ENCODE measurements at regions not wholly inside any gene's neighbourhood (a gene's known extent, or its start where the extent isn't known, plus 50 kb on each side); places are given as distances from the start of the nearest gene placed in this dataset.

- CTCF ChIA-PET = interaction anchor here (0.7 kb wide), 1 partner anchor 16 kb away, joined by 3 read pairs; no protein-coding TSS in a partner anchor
Measured at GRCh38 chr3:167958141-167958540, 137.6 kb downstream of the GOLIM4 start.

GRCh38 chr3:167952969-167953368 lies 142.8 kb downstream of the GOLIM4 start:
- Mint-ChIP-seq H3K27ac (no peak overlapping the region), H3K27me3 (peaks cover 0 to 3% (median 0%) of the 10 kb centered on the region in 5 donors), H3K9me3 (peaks cover 0 to 5% (median 0%) of the 10 kb centered on the region in 11 donors), H3K4me1 (no peaks in the 10 kb centered on the region), H3K4me3 (no peak overlapping the region), H3K36me3 (no peaks in the 10 kb centered on the region)
- DNase-seq (no peak), ATAC-seq (no peak)
- POLR2A ChIA-PET = no interaction called here
- H3K4me1 ChIP-seq (ENCODE audit: control insufficient read depth in 2 of 2, insufficient read depth in 2 of 2, low read length in 2 of 2) = no peaks in the 10 kb centered on the region
- CTCF ChIA-PET = no interaction called here
- no peak overlapping the region for H3K27ac ChIP-seq (ENCODE audit: low read depth, low read length)
- no peak overlapping the region for H3K4me3 ChIP-seq (ENCODE audit: low read length)
- no peaks in the 10 kb centered on the region for H3K27me3 ChIP-seq (ENCODE audit: control insufficient read depth in 2 of 2, insufficient read depth in 2 of 2, low read length in 2 of 2)
- H3K36me3 ChIP-seq (ENCODE audit: control insufficient read depth in 2 of 3, insufficient read depth in 3 of 3, low read length in 3 of 3) = no peaks in the 10 kb centered on the region
- H3K9me3 ChIP-seq (ENCODE audit: control insufficient read depth in 2 of 3, low read length in 3 of 3) = no peaks in the 10 kb centered on the region
- intact Hi-C loops (cut with micrococcal nuclease) = loop anchor here in 1 of 2 donors (1.0 kb wide), 1 partner anchor 9 kb away; no protein-coding TSS in a partner anchor

More at GRCh38 chr3:167958141-167958540, 137.6 kb downstream of the GOLIM4 start:
- ATAC-seq (no peak), DNase-seq (no peak)
- Mint-ChIP-seq H3K4me3 (no peak overlapping the region), H3K27me3 (peaks cover 0 to 5% (median 2%) of the 10 kb centered on the region in 5 donors), H3K27ac (no peak overlapping the region), H3K4me1 (no peaks in the 10 kb centered on the region), H3K9me3 (peaks cover 0 to 7% (median 0%) of the 10 kb centered on the region in 11 donors), H3K36me3 (no peaks in the 10 kb centered on the region)
- Histone ChIP-seq H3K27ac (ENCODE audit: low read depth, low read length) (no peak overlapping the region), H3K4me1 (ENCODE audit: control insufficient read depth in 2 of 2, insufficient read depth in 2 of 2, low read length in 2 of 2) (no peaks in the 10 kb centered on the region), H3K9me3 (ENCODE audit: control insufficient read depth in 2 of 3, low read length in 3 of 3) (no peaks in the 10 kb centered on the region), H3K36me3 (ENCODE audit: control insufficient read depth in 2 of 3, insufficient read depth in 3 of 3, low read length in 3 of 3) (no peaks in the 10 kb centered on the region), H3K4me3 (ENCODE audit: low read length) (no peak overlapping the region), H3K27me3 (ENCODE audit: control insufficient read depth in 2 of 2, insufficient read depth in 2 of 2, low read length in 2 of 2) (no peaks in the 10 kb centered on the region)
- POLR2A ChIA-PET = no interaction called here
- intact Hi-C loops (cut with micrococcal nuclease) = no loop called here

GRCh38 chr3:167950212-167950611 lies 145.5 kb downstream of the GOLIM4 start:
- Histone ChIP-seq H3K27ac (ENCODE audit: low read depth, low read length) (no peak overlapping the region), H3K27me3 (ENCODE audit: control insufficient read depth in 2 of 2, insufficient read depth in 2 of 2, low read length in 2 of 2) (no peaks in the 10 kb centered on the region), H3K4me3 (ENCODE audit: low read length) (no peak overlapping the region), H3K36me3 (ENCODE audit: control insufficient read depth in 2 of 3, insufficient read depth in 3 of 3, low read length in 3 of 3) (no peaks in the 10 kb centered on the region), H3K9me3 (ENCODE audit: control insufficient read depth in 2 of 3, low read length in 3 of 3) (no peaks in the 10 kb centered on the region), H3K4me1 (ENCODE audit: control insufficient read depth in 2 of 2, insufficient read depth in 2 of 2, low read length in 2 of 2) (no peaks in the 10 kb centered on the region)
- Mint-ChIP-seq H3K9me3 (peaks cover 0 to 9% (median 0%) of the 10 kb centered on the region in 11 donors), H3K4me1 (no peaks in the 10 kb centered on the region), H3K27me3 (peaks cover 0 to 2% (median 0%) of the 10 kb centered on the region in 5 donors), H3K27ac (no peak overlapping the region), H3K4me3 (no peak overlapping the region), H3K36me3 (no peaks in the 10 kb centered on the region)
- no peak for DNase-seq
- no peak for ATAC-seq
- ChIA-PET POLR2A (no interaction called here), CTCF (no interaction called here)
- intact Hi-C loops (cut with micrococcal nuclease) = no loop called here

DNA sequence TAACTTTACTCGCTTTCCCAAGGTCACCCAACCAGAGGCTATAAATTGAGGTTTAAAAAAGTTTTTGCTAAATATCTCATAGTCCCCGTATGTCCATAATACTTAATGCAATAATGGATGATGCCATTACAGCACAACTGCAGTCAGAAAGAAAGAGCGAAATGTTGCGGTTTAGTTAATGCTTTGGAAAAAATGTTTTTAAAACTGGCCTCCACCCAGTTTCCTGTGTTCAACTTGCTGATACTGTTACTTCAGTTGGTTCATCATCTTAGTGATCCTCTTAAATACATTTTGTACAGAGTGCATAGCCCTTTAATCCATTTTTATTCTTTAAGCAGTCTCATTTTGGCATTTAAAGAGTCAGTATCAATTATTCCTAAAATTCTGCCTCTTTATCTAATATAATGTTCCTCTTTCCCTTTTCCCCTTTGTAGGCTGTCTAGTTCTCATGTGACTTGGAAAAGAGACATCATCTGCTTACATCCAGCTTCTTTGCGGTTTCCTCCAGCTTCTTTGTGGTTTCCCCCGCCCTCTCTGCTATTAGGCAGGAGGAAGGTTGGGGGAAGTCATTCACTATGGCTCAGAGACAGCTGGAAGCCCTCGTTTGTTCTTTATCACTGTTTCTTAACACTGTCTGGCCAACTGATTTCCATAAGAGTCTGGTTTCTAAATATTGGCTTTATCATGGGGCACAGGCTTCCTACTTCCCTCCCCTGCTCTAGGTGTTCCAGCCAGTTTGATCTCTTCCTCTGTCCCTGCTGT lies 154.3 kb downstream of the GOLIM4 start:
- no peak for DNase-seq
- H3K4me1 Mint-ChIP-seq = peaks cover 0 to 9% (median 0%) of the 10 kb centered on the region in 7 donors
- no peak overlapping the region for H3K4me3 ChIP-seq (ENCODE audit: low read length)
- H3K4me1 ChIP-seq (ENCODE audit: control insufficient read depth in 2 of 2, insufficient read depth in 2 of 2, low read length in 2 of 2) = no peaks in the 10 kb centered on the region
- ATAC-seq = peak; percentile 31
- H3K9me3 Mint-ChIP-seq = peaks cover 0 to 5% (median 0%) of the 10 kb centered on the region in 11 donors
- H3K27ac ChIP-seq (ENCODE audit: low read depth, low read length) = no peak overlapping the region
- ChIA-PET CTCF (no interaction called here), POLR2A (no interaction called here)
- H3K36me3 Mint-ChIP-seq = no peaks in the 10 kb centered on the region
- no peaks in the 10 kb centered on the region for H3K9me3 ChIP-seq (ENCODE audit: control insufficient read depth in 2 of 3, low read length in 3 of 3)
- H3K4me3 Mint-ChIP-seq = no peak overlapping the region
- H3K27ac Mint-ChIP-seq = no peak overlapping the region
- H3K27me3 ChIP-seq (ENCODE audit: control insufficient read depth in 2 of 2, insufficient read depth in 2 of 2, low read length in 2 of 2) = peaks cover 0 to 3% of the 10 kb centered on the region in 2 donors
- peaks cover 1 to 33% (median 7%) of the 10 kb centered on the region in 5 donors for H3K27me3 Mint-ChIP-seq
- H3K36me3 ChIP-seq (ENCODE audit: control insufficient read depth in 2 of 3, insufficient read depth in 3 of 3, low read length in 3 of 3) = no peaks in the 10 kb centered on the region
- intact Hi-C loops (cut with micrococcal nuclease) = no loop called here

- no peaks in the 10 kb centered on the region for H3K9me3 ChIP-seq (ENCODE audit: control insufficient read depth in 2 of 3, low read length in 3 of 3)
- POLR2A ChIA-PET = no interaction called here
- no peak overlapping the region for H3K27ac ChIP-seq (ENCODE audit: low read depth, low read length)
- Mint-ChIP-seq H3K27ac (no peak overlapping the region), H3K4me3 (no peak overlapping the region), H3K36me3 (no peaks in the 10 kb centered on the region), H3K27me3 (peaks cover 1 to 33% (median 7%) of the 10 kb centered on the region in 5 donors), H3K9me3 (peaks cover 0 to 5% (median 0%) of the 10 kb centered on the region in 11 donors), H3K4me1 (peaks cover 0 to 9% (median 0%) of the 10 kb centered on the region in 7 donors)
- ATAC-seq (no peak), DNase-seq (no peak)
- CTCF ChIA-PET = no interaction called here
- intact Hi-C loops (cut with micrococcal nuclease) = no loop called here
- no peaks in the 10 kb centered on the region for H3K36me3 ChIP-seq (ENCODE audit: control insufficient read depth in 2 of 3, insufficient read depth in 3 of 3, low read length in 3 of 3)
- no peaks in the 10 kb centered on the region for H3K4me1 ChIP-seq (ENCODE audit: control insufficient read depth in 2 of 2, insufficient read depth in 2 of 2, low read length in 2 of 2)
- H3K4me3 ChIP-seq (ENCODE audit: low read length) = no peak overlapping the region
- H3K27me3 ChIP-seq (ENCODE audit: control insufficient read depth in 2 of 2, insufficient read depth in 2 of 2, low read length in 2 of 2) = peaks cover 0 to 3% of the 10 kb centered on the region in 2 donors
Measured at GRCh38 chr3:167940241-167940640, 155.5 kb downstream of the GOLIM4 start.

DNA sequence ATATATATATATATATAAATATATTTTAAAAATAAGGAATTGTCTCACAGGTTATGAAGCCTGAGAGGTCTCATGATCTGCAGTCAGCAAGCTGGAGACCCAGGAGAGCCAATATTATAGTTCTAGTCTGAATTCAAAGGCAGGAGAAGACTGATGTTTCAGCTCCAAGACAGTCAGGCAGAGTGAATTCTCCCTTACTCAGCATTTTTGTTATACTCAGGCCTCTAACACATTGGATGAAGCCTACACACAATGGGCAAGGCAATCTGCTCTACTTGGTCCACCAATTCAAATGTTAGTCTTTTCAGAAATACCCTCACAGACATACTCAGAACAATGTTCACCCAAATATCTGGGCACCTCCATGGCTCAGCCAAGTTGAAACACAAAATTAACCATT lies 157.2 kb downstream of the GOLIM4 start:
- no peak for DNase-seq
- no peak for ATAC-seq
- intact Hi-C loops (cut with micrococcal nuclease) = no loop called here
- no peaks in the 10 kb centered on the region for H3K9me3 ChIP-seq (ENCODE audit: control insufficient read depth in 2 of 3, low read length in 3 of 3)
- H3K27me3 Mint-ChIP-seq = peaks cover 1 to 35% (median 7%) of the 10 kb centered on the region in 5 donors
- H3K4me1 ChIP-seq (ENCODE audit: control insufficient read depth in 2 of 2, insufficient read depth in 2 of 2, low read length in 2 of 2) = no peaks in the 10 kb centered on the region
- peaks cover 0 to 5% (median 0%) of the 10 kb centered on the region in 11 donors for H3K9me3 Mint-ChIP-seq
- H3K27me3 ChIP-seq (ENCODE audit: control insufficient read depth in 2 of 2, insufficient read depth in 2 of 2, low read length in 2 of 2) = peaks cover 0 to 3% of the 10 kb centered on the region in 2 donors
- no peaks in the 10 kb centered on the region for H3K36me3 Mint-ChIP-seq
- H3K4me1 Mint-ChIP-seq = peaks cover 0 to 9% (median 0%) of the 10 kb centered on the region in 7 donors
- no peaks in the 10 kb centered on the region for H3K36me3 ChIP-seq (ENCODE audit: control insufficient read depth in 2 of 3, insufficient read depth in 3 of 3, low read length in 3 of 3)
- H3K27ac Mint-ChIP-seq = no peak overlapping the region
- ChIA-PET POLR2A (no interaction called here), CTCF (no interaction called here)
- H3K4me3 ChIP-seq (ENCODE audit: low read length) = no peak overlapping the region
- no peak overlapping the region for H3K4me3 Mint-ChIP-seq
- H3K27ac ChIP-seq (ENCODE audit: low read depth, low read length) = no peak overlapping the region

GRCh38 chr3:167936019-167936418 lies 159.7 kb downstream of the GOLIM4 start:
- Histone ChIP-seq H3K27me3 (ENCODE audit: control insufficient read depth in 2 of 2, insufficient read depth in 2 of 2, low read length in 2 of 2) (no peaks in the 10 kb centered on the region), H3K27ac (ENCODE audit: low read depth, low read length) (no peak overlapping the region), H3K9me3 (ENCODE audit: control insufficient read depth in 2 of 3, low read length in 3 of 3) (no peaks in the 10 kb centered on the region), H3K36me3 (ENCODE audit: control insufficient read depth in 2 of 3, insufficient read depth in 3 of 3, low read length in 3 of 3) (no peaks in the 10 kb centered on the region), H3K4me1 (ENCODE audit: control insufficient read depth in 2 of 2, insufficient read depth in 2 of 2, low read length in 2 of 2) (no peaks in the 10 kb centered on the region), H3K4me3 (ENCODE audit: low read length) (no peak overlapping the region)
- Mint-ChIP-seq H3K9me3 (peaks cover 0 to 5% (median 0%) of the 10 kb centered on the region in 11 donors), H3K36me3 (no peaks in the 10 kb centered on the region), H3K4me1 (peaks cover 0 to 2% (median 0%) of the 10 kb centered on the region in 7 donors), H3K4me3 (no peak overlapping the region), H3K27ac (no peak overlapping the region), H3K27me3 (peaks cover 0 to 22% (median 1%) of the 10 kb centered on the region in 5 donors)
- CTCF ChIA-PET = no interaction called here
- DNase-seq (no peak), ATAC-seq (no peak)
- intact Hi-C loops (cut with micrococcal nuclease) = no loop called here
- POLR2A ChIA-PET = no interaction called here
